Loucy (cell line): ENCODE measurements at regions not wholly inside any gene's neighbourhood (a gene's known extent, or its start where the extent isn't known, plus 50 kb on each side); places are given as distances from the start of the nearest gene placed in this dataset.

ENCODE experiments used
- H2AFZ ChIP-seq: fragments of 200-600 bp; sonication (generic); 2 replicates; pipeline ENCODE4 v1.6.0; 2016; ENCODE audit warnings: antibody characterized with exemption, mild to moderate bottlenecking, low read length, moderate library complexity
- H3F3A ChIP-seq: fragments of 200-600 bp; 2 replicates; pipeline ENCODE4 v1.6.0; 2016; ENCODE audit warnings: antibody characterized with exemption, low read depth, mild to moderate bottlenecking
- H3K27me3 ChIP-seq: fragments of 200-600 bp; sonication (generic); 2 replicates; pipeline ENCODE4 v1.6.1; 2014; ENCODE audit warnings: low read length, mild to moderate bottlenecking; ENCODE audit not compliant: insufficient read depth, poor library complexity, severe bottlenecking
- H3K36me3 ChIP-seq: fragments of 200-600 bp; sonication (generic); 2 replicates; pipeline ENCODE4 v1.6.1; 2016; ENCODE audit warnings: low read length; ENCODE audit not compliant: insufficient read depth
- H3K4me1 ChIP-seq: fragments of 200-600 bp; sonication (generic); 2 replicates; pipeline ENCODE4 v1.5.1; 2014; ENCODE audit warnings: low read length, mild to moderate bottlenecking; ENCODE audit not compliant: insufficient read depth, poor library complexity, severe bottlenecking
- H3K4me2 ChIP-seq: fragments of 200-600 bp; sonication (generic); 2 replicates; pipeline ENCODE4 v1.6.0; 2014; ENCODE audit warnings: antibody characterized with exemption, low read length, low read depth, mild to moderate bottlenecking; ENCODE audit not compliant: poor library complexity, severe bottlenecking
- H3K4me3 ChIP-seq: fragments of 200-600 bp; sonication (generic); 2 replicates; pipeline ENCODE4 v1.5.1; 2014; ENCODE audit warnings: low read length, mild to moderate bottlenecking, mixed read lengths; ENCODE audit not compliant: poor library complexity, severe bottlenecking
- H3K79me2 ChIP-seq: fragments of 200-600 bp; sonication (generic); 2 replicates; pipeline ENCODE4 v1.6.1; 2014; ENCODE audit warnings: low read length; ENCODE audit not compliant: insufficient read depth
- H3K9ac ChIP-seq: fragments of 200-600 bp; sonication (generic); 2 replicates; pipeline ENCODE4 v1.6.0; 2014; ENCODE audit warnings: mild to moderate bottlenecking, low read depth, low read length, moderate library complexity; ENCODE audit not compliant: poor library complexity, severe bottlenecking
- H3K9me2 ChIP-seq: fragments of 200-600 bp; sonication (generic); replicated peaks from 2 replicates; pipeline ENCODE4 v1.6.1; 2016; ENCODE audit warnings: low read depth, low read length, mixed read lengths
- H3K9me3 ChIP-seq: fragments of 200-600 bp; sonication (generic); 2 replicates; pipeline ENCODE4 v1.6.1; 2014; ENCODE audit warnings: mild to moderate bottlenecking, antibody characterized with exemption, low read length, low read depth; ENCODE audit not compliant: insufficient read depth
- H4K20me1 ChIP-seq: fragments of 200-600 bp; sonication (generic); 2 replicates; pipeline ENCODE4 v1.6.0; 2014; ENCODE audit warnings: antibody characterized with exemption, low read length, mild to moderate bottlenecking; ENCODE audit not compliant: insufficient read depth, poor library complexity, severe bottlenecking
- CTCF ChIP-seq: fragments of 200-600 bp; sonication (generic); conservative IDR thresholded peaks from 2 replicates; pipeline ENCODE4 v1.5.1; 2014; ENCODE audit warnings: mild to moderate bottlenecking, antibody characterized with exemption, low read length
- EZH2phosphoT487 ChIP-seq: fragments of 200-600 bp; IDR thresholded peaks from 2 replicates; pipeline ENCODE4 v1.6.1; 2018; ENCODE audit warnings: antibody characterized with exemption, mild to moderate bottlenecking, moderate library complexity, borderline replicate concordance

DNA sequence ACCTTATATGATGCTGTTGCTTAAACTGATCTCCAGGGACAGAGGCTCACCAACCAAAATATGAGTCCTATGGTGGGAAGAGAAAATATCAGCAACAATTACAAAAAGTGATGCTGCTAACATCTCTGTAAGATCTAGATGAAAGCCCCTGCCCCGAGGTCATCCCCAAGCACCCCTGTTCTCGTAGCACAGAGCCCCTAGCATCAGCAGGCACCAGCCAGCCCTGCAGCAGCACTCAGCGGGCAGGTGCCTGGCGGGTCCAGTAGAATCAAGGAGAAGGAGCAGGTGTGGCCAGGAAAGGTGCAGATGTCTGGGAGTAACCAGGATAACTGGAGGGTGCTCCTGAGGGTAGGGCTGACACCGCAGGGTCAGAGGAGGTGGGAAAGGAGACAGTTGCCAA is 474.2 kb upstream of the MYT1L start:
- no peak overlapping the region for H3K9ac ChIP-seq
- no peaks in the 10 kb centered on the region for H3F3A ChIP-seq
- H4K20me1 ChIP-seq, result no peaks in the 10 kb centered on the region
- no peaks in the 10 kb centered on the region for H3K9me3 ChIP-seq
- H3K79me2 ChIP-seq, result no peaks in the 10 kb centered on the region
- no peaks in the 10 kb centered on the region for H3K9me2 ChIP-seq
- H3K36me3 ChIP-seq, result no peaks in the 10 kb centered on the region
- no peaks in the 10 kb centered on the region for H3K27me3 ChIP-seq
- no peak overlapping the region for H3K4me3 ChIP-seq
- H3K4me1 ChIP-seq, result no peaks in the 10 kb centered on the region
- no peak overlapping the region for H3K4me2 ChIP-seq
- TF ChIP-seq CTCF (no peak), EZH2phosphoT487 (no peak)
- H2AFZ ChIP-seq, result no peak overlapping the region

GRCh38 chr2:2804528-2804927 is 473.5 kb upstream of the MYT1L start:
- H2AFZ ChIP-seq, result no peak overlapping the region
- no peaks in the 10 kb centered on the region for H3K9me3 ChIP-seq
- no peak overlapping the region for H3K4me2 ChIP-seq
- TF ChIP-seq EZH2phosphoT487 (no peak), CTCF (no peak)
- no peaks in the 10 kb centered on the region for H3K79me2 ChIP-seq
- no peak overlapping the region for H3K4me3 ChIP-seq
- H3K9me2 ChIP-seq, result no peaks in the 10 kb centered on the region
- no peaks in the 10 kb centered on the region for H4K20me1 ChIP-seq
- no peaks in the 10 kb centered on the region for H3K4me1 ChIP-seq
- H3K27me3 ChIP-seq, result no peaks in the 10 kb centered on the region
- H3K9ac ChIP-seq, result no peak overlapping the region
- no peaks in the 10 kb centered on the region for H3F3A ChIP-seq
- no peaks in the 10 kb centered on the region for H3K36me3 ChIP-seq

- no peak overlapping the region for H3K4me3 ChIP-seq
Observed at GRCh38 chr2:2801458-2801857, 470.4 kb upstream of the MYT1L start.

More at GRCh38 chr2:2801458-2801857, 470.4 kb upstream of the MYT1L start:
- Histone ChIP-seq H3K79me2 (no peaks in the 10 kb centered on the region), H4K20me1 (no peaks in the 10 kb centered on the region), H3K4me2 (no peak overlapping the region), H3K9me2 (no peaks in the 10 kb centered on the region), H3K36me3 (no peaks in the 10 kb centered on the region), H3F3A (no peaks in the 10 kb centered on the region), H3K27me3 (no peaks in the 10 kb centered on the region), H3K9me3 (no peaks in the 10 kb centered on the region), H3K9ac (no peak overlapping the region), H3K4me1 (no peaks in the 10 kb centered on the region), H2AFZ (no peak overlapping the region)
- TF ChIP-seq EZH2phosphoT487 (no peak), CTCF (no peak)
